Iris pigment epithelial cell (primary cell): ENCODE measurements at regions not wholly inside any gene's neighbourhood (a gene's known extent, or its start where the extent isn't known, plus 50 kb on each side); places are given as distances from the start of the nearest gene placed in this dataset.

Experiments used
- DNase-seq: peaks from one replicate; pipeline ENCODE4 v3.0.0-alpha.2; 2011; ENCODE audit warnings: low read depth

DNA sequence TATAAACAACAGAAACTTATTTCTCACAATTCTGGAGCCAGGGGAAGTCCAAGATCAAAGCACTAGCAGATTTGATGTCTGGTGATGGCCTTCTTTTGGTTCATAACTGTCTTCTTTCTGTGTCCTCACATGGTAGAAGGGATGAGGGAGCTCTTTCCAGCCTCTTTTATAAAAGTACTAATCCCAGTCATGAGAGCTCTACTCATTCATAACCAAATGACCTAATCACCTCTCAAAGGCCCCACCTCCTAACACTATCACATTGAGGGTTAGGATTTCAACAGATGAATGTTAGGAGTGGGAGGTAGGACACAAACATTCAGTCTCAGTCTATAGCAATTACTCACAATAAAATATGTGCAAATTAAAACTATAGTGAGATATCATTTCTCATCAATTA, 50.1 kb upstream of the UBE2E2 start:
- DNase-seq, result no peak
